ENCODE measurements at regions not wholly inside any gene's neighbourhood (a gene's known extent, or its start where the extent isn't known, plus 50 kb on each side); places are given as distances from the start of the nearest gene placed in this dataset.
"Not testable (repeated sequence)": the region's sequence is repeated elsewhere in the genome, so short reads cannot be mapped to it uniquely, and the experiment has no call there.

GRCh38 chr13:66237411-66238062, 992.6 kb downstream of the PCDH9 start:
- DNase-seq = no peak

- DNase-seq = no peak
Observed at GRCh38 chr13:66234159-66234558, 996.0 kb downstream of the PCDH9 start.

- DNase-seq = not testable (repeated sequence)
Observed at GRCh38 chr13:66231958-66232357, 998.2 kb downstream of the PCDH9 start.

- no peak for DNase-seq
Observed at GRCh38 chr13:66225072-66225471, 1005.1 kb downstream of the PCDH9 start.

- no peak for DNase-seq
Observed at GRCh38 chr13:66224663-66225062, 1005.5 kb downstream of the PCDH9 start.

- no peak for DNase-seq
Observed at GRCh38 chr13:66222926-66223325, 1007.2 kb downstream of the PCDH9 start.

- no peak for DNase-seq
Observed at GRCh38 chr13:66222127-66222526, 1008.0 kb downstream of the PCDH9 start.

GRCh38 chr13:66219506-66219905, 1010.6 kb downstream of the PCDH9 start:
- no peak for DNase-seq

- no peak for DNase-seq
Observed at GRCh38 chr13:66218583-66218982, 1011.6 kb downstream of the PCDH9 start.

- no peak for DNase-seq
Observed at GRCh38 chr13:66216728-66217127, 1013.4 kb downstream of the PCDH9 start.

GRCh38 chr13:66214467-66214866, 1015.7 kb downstream of the PCDH9 start:
- DNase-seq = no peak

- DNase-seq = no peak
Observed at GRCh38 chr13:66212511-66212910, 1017.6 kb downstream of the PCDH9 start.

- no peak for DNase-seq
Observed at GRCh38 chr13:66210677-66211076, 1019.5 kb downstream of the PCDH9 start.

GRCh38 chr13:66208589-66208988, 1021.5 kb downstream of the PCDH9 start:
- no peak for DNase-seq

GRCh38 chr13:66207610-66208009, 1022.5 kb downstream of the PCDH9 start:
- DNase-seq = no peak

GRCh38 chr13:66205807-66206206, 1024.3 kb downstream of the PCDH9 start:
- DNase-seq = no peak

- DNase-seq = no peak
Observed at GRCh38 chr13:66200555-66200954, 1029.6 kb downstream of the PCDH9 start.

- no peak for DNase-seq
Observed at GRCh38 chr13:66195238-66195637, 1034.9 kb downstream of the PCDH9 start.

GRCh38 chr13:66189986-66190385, 1040.2 kb downstream of the PCDH9 start:
- no peak for DNase-seq

GRCh38 chr13:66180836-66181235, 1049.3 kb downstream of the PCDH9 start:
- no peak for DNase-seq

- DNase-seq = no peak
Observed at GRCh38 chr13:66171920-66172319, 1058.2 kb downstream of the PCDH9 start.

GRCh38 chr13:66162470-66162869, 1067.7 kb downstream of the PCDH9 start:
- DNase-seq = no peak

- no peak for DNase-seq
Observed at GRCh38 chr13:66159511-66159910, 1070.6 kb downstream of the PCDH9 start.

GRCh38 chr13:66154976-66155375, 1075.2 kb downstream of the PCDH9 start:
- no peak for DNase-seq

- DNase-seq = no peak
Observed at GRCh38 chr13:66154354-66154753, 1075.8 kb downstream of the PCDH9 start.
